ENCODE measurements at regions not wholly inside any gene's neighbourhood (a gene's known extent, or its start where the extent isn't known, plus 50 kb on each side); places are given as distances from the start of the nearest gene placed in this dataset.

DNA sequence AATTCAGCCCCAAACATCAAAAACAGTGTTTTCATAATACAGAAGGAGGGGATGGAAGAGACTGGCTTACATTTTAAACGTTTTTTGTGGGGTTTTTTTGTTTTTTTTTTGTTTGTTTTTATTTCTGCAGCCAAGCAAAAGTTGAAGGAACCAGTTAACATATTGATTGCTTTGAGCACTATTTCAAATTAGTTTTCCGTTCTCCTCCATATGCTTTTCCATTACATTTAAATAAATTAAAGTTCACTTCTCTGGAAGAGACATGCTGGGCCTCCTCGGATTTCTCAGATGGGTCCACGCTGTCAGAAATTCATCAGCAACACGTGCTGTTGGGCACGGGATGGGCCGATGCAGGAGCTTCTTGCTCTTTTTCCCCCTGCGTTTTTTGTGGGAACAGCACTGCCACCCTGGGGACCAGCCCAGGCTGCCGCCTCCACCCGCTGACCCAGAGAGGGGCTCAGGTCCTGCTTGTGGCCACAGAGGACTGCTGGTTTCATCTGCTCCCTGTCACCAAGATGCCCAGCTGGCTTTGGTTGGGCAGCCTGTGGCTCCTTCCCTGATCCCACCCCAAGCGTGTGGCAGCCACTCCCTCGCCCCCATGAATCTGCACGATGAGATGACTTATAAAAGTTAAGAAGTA is 67.7 kb upstream of the CHST15 start:
- H3K4me3 ChIP-seq: no peak overlapping the region
- H3K27ac ChIP-seq (replicated peaks in 1 of 4): no peak overlapping the region
- no peaks in the 10 kb centered on the region for H3K9me3 ChIP-seq
- H3K36me3 ChIP-seq: no peaks in the 10 kb centered on the region
- TF ChIP-seq EP300 (IDR thresholded peaks at IDR 0.05) (no peak), POLR2AphosphoS5 (IDR thresholded peaks at IDR 0.05) (no peak), POLR2A (IDR thresholded peaks at IDR 0.05; ENCODE audit: low read depth) (no peak), CTCF (IDR thresholded peaks at IDR 0.05) (no peak)
- H3K27me3 ChIP-seq: no peaks in the 10 kb centered on the region
- peaks cover 17 to 18% (median 17%) of the 10 kb centered on the region in 4 donors for H3K4me1 ChIP-seq
- intact Hi-C loops (cut with DNase I): no loop called here
- no peak for DNase-seq (ENCODE audit: extremely low spot score)
- WGBS: 76% methylated on average over 13 of the region's 13 CpGs

DNA sequence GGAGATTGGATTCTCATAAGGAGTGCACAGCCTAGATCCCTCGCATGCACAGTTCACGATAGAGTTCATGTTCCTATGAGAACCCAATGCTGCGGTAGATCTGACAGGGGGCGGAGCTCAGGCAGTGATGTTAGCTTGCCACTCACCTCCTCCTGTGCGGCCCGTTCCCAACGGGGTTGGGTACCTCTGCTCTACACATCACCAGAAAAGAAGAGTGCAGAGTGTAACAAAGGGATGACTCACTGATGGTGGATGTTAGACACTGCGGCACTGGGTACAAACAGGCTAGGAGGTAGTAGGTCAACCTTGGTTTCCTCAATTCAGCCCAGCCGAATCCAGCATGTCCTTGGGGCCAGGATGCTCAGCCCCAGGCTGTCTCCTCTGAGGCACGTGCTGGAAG is 66.8 kb upstream of the CHST15 start:
- intact Hi-C loops (cut with DNase I): no loop called here
- DNase-seq (ENCODE audit: extremely low spot score): no peak
- Histone ChIP-seq H3K9me3 (no peaks in the 10 kb centered on the region), H3K4me1 (peaks cover 22 to 26% (median 25%) of the 10 kb centered on the region in 4 donors), H3K4me3 (no peak overlapping the region), H3K36me3 (no peaks in the 10 kb centered on the region), H3K27ac (replicated peaks in 1 of 4) (no peak overlapping the region), H3K27me3 (no peaks in the 10 kb centered on the region)
- TF ChIP-seq CTCF (IDR thresholded peaks at IDR 0.05): no peak
- no peak for TF ChIP-seq POLR2A (IDR thresholded peaks at IDR 0.05; ENCODE audit: low read depth)
- TF ChIP-seq POLR2AphosphoS5 (IDR thresholded peaks at IDR 0.05): no peak
- no peak for TF ChIP-seq EP300 (IDR thresholded peaks at IDR 0.05)
- 82% methylated on average over 10 of the region's 10 CpGs for WGBS

DNA sequence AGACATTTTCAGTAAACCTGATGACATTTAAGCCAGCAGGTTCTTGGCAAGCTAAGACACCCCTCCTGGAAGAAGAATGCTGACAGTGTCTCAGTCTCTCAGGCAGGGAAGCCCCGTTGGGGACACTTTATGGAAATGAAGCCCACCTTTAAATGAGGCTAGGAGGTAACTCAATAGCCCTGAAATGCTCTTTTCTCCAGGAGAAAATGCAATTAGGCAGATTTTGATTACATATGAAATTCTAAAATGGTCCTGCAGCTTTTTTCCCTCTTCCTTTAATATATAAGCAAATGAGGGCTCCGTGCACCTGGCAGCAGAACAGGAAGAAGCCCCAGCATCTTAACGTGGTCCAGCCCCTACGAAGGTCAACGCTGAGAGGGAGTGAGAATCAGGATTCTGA is 65.8 kb upstream of the CHST15 start:
- Histone ChIP-seq H3K4me1 (peaks cover 22 to 28% (median 25%) of the 10 kb centered on the region in 4 donors), H3K27ac (replicated peaks in 1 of 4) (no peak overlapping the region), H3K4me3 (no peak overlapping the region), H3K9me3 (no peaks in the 10 kb centered on the region), H3K27me3 (no peaks in the 10 kb centered on the region), H3K36me3 (no peaks in the 10 kb centered on the region)
- no peak for TF ChIP-seq POLR2AphosphoS5 (IDR thresholded peaks at IDR 0.05)
- TF ChIP-seq POLR2A (IDR thresholded peaks at IDR 0.05; ENCODE audit: low read depth): no peak
- no peak for TF ChIP-seq CTCF (IDR thresholded peaks at IDR 0.05)
- TF ChIP-seq EP300 (IDR thresholded peaks at IDR 0.05): no peak
- intact Hi-C loops (cut with DNase I): loop anchor here (5.0 to 10.0 kb wide), 2 partner anchors 167 to 226 kb away; no protein-coding TSS in a partner anchor
- DNase-seq (ENCODE audit: extremely low spot score): no peak
- 94% methylated on average over 5 of the region's 5 CpGs for WGBS

- Histone ChIP-seq H3K27ac (replicated peaks in 1 of 4) (no peak overlapping the region), H3K27me3 (no peaks in the 10 kb centered on the region), H3K36me3 (no peaks in the 10 kb centered on the region), H3K4me1 (peaks cover 23 to 32% (median 26%) of the 10 kb centered on the region in 4 donors), H3K4me3 (no peak overlapping the region), H3K9me3 (no peaks in the 10 kb centered on the region)
- 97% methylated on average over 8 of the region's 8 CpGs for WGBS
- TF ChIP-seq POLR2A (IDR thresholded peaks at IDR 0.05; ENCODE audit: low read depth): no peak
- no peak for TF ChIP-seq EP300 (IDR thresholded peaks at IDR 0.05)
- no peak for TF ChIP-seq CTCF (IDR thresholded peaks at IDR 0.05)
- no peak for TF ChIP-seq POLR2AphosphoS5 (IDR thresholded peaks at IDR 0.05)
- no peak for DNase-seq (ENCODE audit: extremely low spot score)
- intact Hi-C loops (cut with DNase I): loop anchor here (5.0 to 10.0 kb wide), 2 partner anchors 166 to 226 kb away; no protein-coding TSS in a partner anchor
Measured at GRCh38 chr10:124158592-124158991, 65.2 kb upstream of the CHST15 start.

Measured in esophagus muscularis mucosa (tissue), 4 donors.